Vagina (tissue), 2 donors: ENCODE measurements at regions not wholly inside any gene's neighbourhood (a gene's known extent, or its start where the extent isn't known, plus 50 kb on each side); places are given as distances from the start of the nearest gene placed in this dataset.

Source experiments
- DNase-seq, 2 donors: peaks; one replicate each; pipeline ENCODE4 v3.0.0-alpha.2; 2017; ENCODE audit errors: extremely low spot score in 2 of 2
- H3K27ac ChIP-seq: fragments of 200-600 bp; sonication (generic); one replicate; pipeline ENCODE4 v1.5.1; 2019
- H3K27me3 ChIP-seq: fragments of 200-600 bp; sonication (generic); one replicate; pipeline ENCODE4 v1.5.1; 2019
- H3K36me3 ChIP-seq, 2 donors: fragments of 200-600 bp; sonication (generic); one replicate each; pipeline ENCODE4 v1.5.1; 2017 to 2019
- H3K4me1 ChIP-seq: fragments of 200-600 bp; sonication (generic); one replicate; pipeline ENCODE4 v1.5.1; 2019
- H3K4me3 ChIP-seq, 2 donors: fragments of 200-600 bp; sonication (generic); 1 replicate in 1 of 2; 2 replicates in 1 of 2; pipeline ENCODE4 v1.5.1; 2016 to 2019
- H3K9me3 ChIP-seq: fragments of 200-600 bp; sonication (generic); one replicate; pipeline ENCODE4 v1.5.1; 2019
- CTCF ChIP-seq, 3 experiments: fragments of 450-650 bp in 2 of 3; fragments of 200-600 bp in 1 of 3; sonication (generic) in 1 of 3; IDR thresholded peaks; one replicate each; pipeline ENCODE4 v1.5.1; 2017 to 2019; ENCODE audit warnings: antibody characterized with exemption in 3 of 3, mild to moderate bottlenecking in 2 of 3, moderate library complexity in 2 of 3
- POLR2A ChIP-seq, 2 donors: fragments of 450-650 bp; IDR thresholded peaks; one replicate each; pipeline ENCODE4 v1.6.1; 2017; ENCODE audit warnings: antibody characterized with exemption in 2 of 2, mild to moderate bottlenecking in 2 of 2, moderate library complexity in 2 of 2
- POLR2AphosphoS5 ChIP-seq, 2 donors: sonication (generic); formaldehyde crosslinking; IDR thresholded peaks; one replicate each; pipeline ENCODE4 v1.9.0; 2017; ENCODE audit warnings: antibody characterized with exemption in 2 of 2, mild to moderate bottlenecking in 2 of 2, low read depth in 1 of 2; ENCODE audit not compliant: insufficient read depth in 1 of 2
- intact Hi-C: fragments of 100-400 bp; cut with DNase I; formaldehyde crosslinking; loops from one replicate; pipeline ENCODE4 v1.15.1; 2023

DNA sequence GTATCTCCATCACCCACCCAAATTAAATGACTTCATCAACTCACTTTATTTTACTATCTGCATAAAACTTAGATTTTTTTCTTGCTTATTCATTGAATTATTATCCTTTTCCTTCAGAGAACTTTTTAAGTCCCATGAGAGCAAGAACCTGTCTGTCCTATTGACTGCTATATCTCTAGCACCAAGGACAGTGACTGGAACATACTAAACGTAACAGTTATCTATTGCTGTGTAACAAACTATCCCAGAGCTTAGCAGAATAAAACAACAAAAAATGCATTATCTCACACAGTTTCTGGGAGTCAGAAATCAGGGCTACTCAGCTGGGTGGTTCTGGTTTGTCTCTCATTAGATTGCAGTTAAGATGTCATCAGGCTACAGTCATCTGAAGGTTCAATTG is 401.7 kb upstream of the AUTS2 start:
- H3K36me3 ChIP-seq = no peaks in the 10 kb centered on the region
- no peaks in the 10 kb centered on the region for H3K4me1 ChIP-seq
- intact Hi-C loops = no loop called here
- H3K4me3 ChIP-seq = no peak overlapping the region
- H3K9me3 ChIP-seq = no peaks in the 10 kb centered on the region
- no peak for DNase-seq
- TF ChIP-seq CTCF (IDR thresholded peaks at IDR 0.05) (no peak), POLR2A (IDR thresholded peaks at IDR 0.05) (no peak), POLR2AphosphoS5 (IDR thresholded peaks at IDR 0.05; ENCODE audit: insufficient read depth in 1 of 2, low read depth in 1 of 2) (no peak)
- no peak overlapping the region for H3K27ac ChIP-seq
- H3K27me3 ChIP-seq = no peaks in the 10 kb centered on the region

DNA sequence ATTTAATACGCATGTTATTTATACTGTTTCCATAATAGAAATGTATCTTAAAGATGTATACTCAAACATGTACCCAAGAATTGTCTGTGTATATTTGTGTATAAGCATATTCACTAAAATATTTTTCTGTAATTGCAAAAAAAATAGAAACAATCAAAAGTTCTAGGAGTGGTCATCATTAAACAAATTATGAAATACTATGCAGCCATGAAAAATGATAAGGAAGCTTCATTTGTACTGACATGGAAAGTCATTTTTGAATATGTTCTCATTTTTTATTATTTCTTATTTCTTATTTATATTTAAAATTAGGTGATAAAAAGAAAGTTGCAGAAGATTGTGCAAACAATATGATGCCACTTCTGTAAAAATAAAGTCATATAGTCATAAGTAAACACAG is 400.0 kb upstream of the AUTS2 start:
- Histone ChIP-seq H3K36me3 (no peaks in the 10 kb centered on the region), H3K4me3 (no peak overlapping the region), H3K4me1 (no peaks in the 10 kb centered on the region), H3K9me3 (no peaks in the 10 kb centered on the region), H3K27ac (no peak overlapping the region), H3K27me3 (no peaks in the 10 kb centered on the region)
- DNase-seq = no peak
- TF ChIP-seq CTCF (IDR thresholded peaks at IDR 0.05) (no peak), POLR2A (IDR thresholded peaks at IDR 0.05) (no peak), POLR2AphosphoS5 (IDR thresholded peaks at IDR 0.05; ENCODE audit: insufficient read depth in 1 of 2, low read depth in 1 of 2) (no peak)
- intact Hi-C loops = no loop called here

DNA sequence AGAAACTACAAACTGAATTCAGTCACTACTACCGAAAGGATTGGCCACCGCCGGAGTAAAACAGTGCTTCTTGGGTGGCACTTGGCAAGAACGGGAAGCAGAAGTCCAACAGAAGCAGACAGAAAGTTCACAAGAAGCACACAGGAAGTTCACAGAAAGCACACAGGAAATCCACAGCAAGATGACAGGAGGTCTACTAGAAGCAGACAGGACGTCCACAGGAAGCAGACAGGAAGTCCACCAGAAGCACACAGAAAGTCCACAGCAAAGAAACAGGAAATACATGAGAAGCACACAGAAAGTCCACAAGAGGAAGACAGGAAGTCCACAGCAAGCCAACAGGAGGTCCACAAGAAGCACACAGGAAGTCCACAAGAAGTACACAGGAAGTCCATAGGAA is 399.2 kb upstream of the AUTS2 start:
- DNase-seq = no peak
- no peak overlapping the region for H3K4me3 ChIP-seq
- no peak overlapping the region for H3K27ac ChIP-seq
- H3K9me3 ChIP-seq = no peaks in the 10 kb centered on the region
- intact Hi-C loops = no loop called here
- TF ChIP-seq POLR2AphosphoS5 (IDR thresholded peaks at IDR 0.05; ENCODE audit: insufficient read depth in 1 of 2, low read depth in 1 of 2) = no peak
- TF ChIP-seq CTCF (IDR thresholded peaks at IDR 0.05) = no peak
- TF ChIP-seq POLR2A (IDR thresholded peaks at IDR 0.05) = no peak
- H3K27me3 ChIP-seq = no peaks in the 10 kb centered on the region
- H3K36me3 ChIP-seq = no peaks in the 10 kb centered on the region
- no peaks in the 10 kb centered on the region for H3K4me1 ChIP-seq

DNA sequence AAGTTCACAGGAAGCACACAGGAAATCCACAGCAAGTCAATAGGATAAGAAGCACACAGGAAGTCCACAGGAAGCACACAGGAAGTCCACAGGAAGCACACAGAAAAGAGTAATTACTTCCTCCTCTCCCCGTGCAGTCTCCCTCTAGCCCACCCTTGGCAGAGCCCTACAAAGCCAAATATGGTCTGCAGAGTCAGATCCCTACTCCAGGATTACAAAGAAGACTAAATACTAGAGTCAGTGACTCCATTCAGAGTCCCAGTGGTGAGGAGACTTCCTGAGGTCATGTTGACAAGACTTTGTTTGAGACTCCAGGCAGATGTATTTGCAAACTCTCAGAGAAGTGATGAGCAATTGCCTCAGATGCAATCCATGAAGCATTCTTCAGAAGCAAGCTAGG is 398.6 kb upstream of the AUTS2 start:
- DNase-seq = no peak
- intact Hi-C loops = no loop called here
- no peaks in the 10 kb centered on the region for H3K4me1 ChIP-seq
- H3K36me3 ChIP-seq = no peaks in the 10 kb centered on the region
- no peak overlapping the region for H3K4me3 ChIP-seq
- no peaks in the 10 kb centered on the region for H3K27me3 ChIP-seq
- no peak overlapping the region for H3K27ac ChIP-seq
- no peaks in the 10 kb centered on the region for H3K9me3 ChIP-seq
- TF ChIP-seq CTCF (IDR thresholded peaks at IDR 0.05) (no peak), POLR2A (IDR thresholded peaks at IDR 0.05) (no peak), POLR2AphosphoS5 (IDR thresholded peaks at IDR 0.05; ENCODE audit: insufficient read depth in 1 of 2, low read depth in 1 of 2) (no peak)

GRCh38 chr7:69203871-69204270 is 394.4 kb upstream of the AUTS2 start:
- no peaks in the 10 kb centered on the region for H3K9me3 ChIP-seq
- H3K36me3 ChIP-seq = no peaks in the 10 kb centered on the region
- intact Hi-C loops = no loop called here
- no peak overlapping the region for H3K27ac ChIP-seq
- no peaks in the 10 kb centered on the region for H3K4me1 ChIP-seq
- no peak for DNase-seq
- no peak for TF ChIP-seq CTCF (IDR thresholded peaks at IDR 0.05)
- TF ChIP-seq POLR2AphosphoS5 (IDR thresholded peaks at IDR 0.05; ENCODE audit: insufficient read depth in 1 of 2, low read depth in 1 of 2) = no peak
- TF ChIP-seq POLR2A (IDR thresholded peaks at IDR 0.05) = no peak
- H3K4me3 ChIP-seq = no peak overlapping the region
- H3K27me3 ChIP-seq = no peaks in the 10 kb centered on the region
